Hepatocyte (in vitro differentiated cells): ENCODE measurements at regions not wholly inside any gene's neighbourhood (a gene's known extent, or its start where the extent isn't known, plus 50 kb on each side); places are given as distances from the start of the nearest gene placed in this dataset.

Experiments used
- DNase-seq: peaks from one replicate; pipeline ENCODE4 v3.0.0-alpha.2; 2016; ENCODE audit warnings: low spot score
- H2AFZ ChIP-seq: fragments of 200-600 bp; sonication (generic); 2 replicates; pipeline ENCODE4 v1.6.0; 2016; ENCODE audit warnings: antibody characterized with exemption, mild to moderate bottlenecking
- H3K27ac ChIP-seq: fragments of 200-600 bp; sonication (generic); 2 replicates; pipeline ENCODE4 v1.5.1; 2016; ENCODE audit warnings: mild to moderate bottlenecking
- H3K27me3 ChIP-seq: fragments of 200-600 bp; sonication (generic); 2 replicates; pipeline ENCODE4 v1.6.1; 2016
- H3K36me3 ChIP-seq: fragments of 200-600 bp; sonication (generic); replicated peaks from 2 replicates; pipeline ENCODE4 v1.5.1; 2016; ENCODE audit warnings: low read depth; ENCODE audit not compliant: insufficient read depth
- H3K4me1 ChIP-seq: fragments of 200-600 bp; sonication (generic); 2 replicates; pipeline ENCODE4 v1.5.1; 2016; ENCODE audit warnings: mild to moderate bottlenecking, moderate library complexity; ENCODE audit not compliant: insufficient read depth
- H3K4me2 ChIP-seq: fragments of 200-600 bp; sonication (generic); 2 replicates; pipeline ENCODE4 v1.6.0; 2016
- H3K4me3 ChIP-seq: fragments of 200-600 bp; sonication (generic); 2 replicates; pipeline ENCODE4 v1.5.1; 2016; ENCODE audit warnings: mild to moderate bottlenecking
- H3K79me2 ChIP-seq: fragments of 200-600 bp; sonication (generic); 2 replicates; pipeline ENCODE4 v1.6.0; 2017; ENCODE audit warnings: mild to moderate bottlenecking
- H3K9me2 ChIP-seq: fragments of 200-600 bp; sonication (generic); replicated peaks from 2 replicates; pipeline ENCODE4 v1.6.0; 2017; ENCODE audit warnings: mild to moderate bottlenecking; ENCODE audit not compliant: insufficient read depth
- H3K9me3 ChIP-seq: fragments of 200-600 bp; sonication (generic); 2 replicates; pipeline ENCODE4 v1.5.1; 2016; ENCODE audit warnings: low read depth, mild to moderate bottlenecking
- H4K20me1 ChIP-seq: fragments of 200-600 bp; sonication (generic); 2 replicates; pipeline ENCODE4 v1.6.0; 2016; ENCODE audit warnings: mild to moderate bottlenecking; ENCODE audit not compliant: insufficient read depth, poor library complexity, severe bottlenecking
- EZH2 ChIP-seq: fragments of 200-600 bp; sonication (generic); IDR thresholded peaks from 2 replicates; pipeline ENCODE4 v1.6.1; 2016; ENCODE audit warnings: antibody characterized with exemption, mild to moderate bottlenecking, borderline replicate concordance
- EZH2phosphoT487 ChIP-seq: fragments of 200-600 bp; sonication (generic); IDR thresholded peaks from one replicate; pipeline ENCODE4 v1.6.1; 2018; ENCODE audit warnings: antibody characterized with exemption, mild to moderate bottlenecking, low read depth, moderate library complexity; ENCODE audit not compliant: unreplicated experiment, severe bottlenecking
- WGBS: methylation state at CpG from one replicate; pipeline ENCODE4 v1.1.6; 2016; ENCODE audit warnings: low lambda C conversion rate; ENCODE audit errors: missing lambda C conversion rate; 5-methylcytosine and 5-hydroxymethylcytosine counted together
- TF ChIP-seq, protein P1 (sequence below): fragments of 200-600 bp; sonication (generic); IDR thresholded peaks from 2 replicates; pipeline ENCODE4 v1.5.1; 2016; ENCODE audit warnings: antibody characterized with exemption, mild to moderate bottlenecking; ENCODE audit not compliant: poor library complexity

DNA sequence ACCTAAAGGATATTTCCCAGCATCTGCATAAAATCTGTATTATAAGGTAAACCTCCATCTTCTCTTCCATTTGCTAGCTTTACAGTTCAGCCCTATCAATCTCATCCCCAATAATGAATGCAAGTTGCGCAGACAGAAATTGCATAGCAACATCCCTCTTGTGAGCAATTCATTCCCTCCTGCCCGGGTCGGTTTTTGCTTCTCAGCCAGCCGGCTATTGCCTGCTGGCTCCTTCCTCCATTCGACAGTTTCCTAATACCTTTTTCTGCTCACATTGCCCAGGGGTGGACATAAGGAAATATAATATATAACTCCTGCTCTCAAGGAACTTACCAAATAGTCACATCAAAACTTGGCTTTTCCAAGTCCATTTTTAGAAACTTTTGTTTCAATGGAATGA, 125.2 kb downstream of the FGF9 start:
- Histone ChIP-seq H4K20me1 (no peaks in the 10 kb centered on the region), H3K79me2 (no peaks in the 10 kb centered on the region), H3K4me2 (no peak overlapping the region), H3K27ac (no peak overlapping the region), H3K4me3 (no peak overlapping the region), H3K9me2 (no peaks in the 10 kb centered on the region), H3K27me3 (no peaks in the 10 kb centered on the region), H3K9me3 (no peaks in the 10 kb centered on the region), H3K4me1 (no peaks in the 10 kb centered on the region), H2AFZ (no peak overlapping the region), H3K36me3 (no peaks in the 10 kb centered on the region)
- TF ChIP-seq, protein P1, sequence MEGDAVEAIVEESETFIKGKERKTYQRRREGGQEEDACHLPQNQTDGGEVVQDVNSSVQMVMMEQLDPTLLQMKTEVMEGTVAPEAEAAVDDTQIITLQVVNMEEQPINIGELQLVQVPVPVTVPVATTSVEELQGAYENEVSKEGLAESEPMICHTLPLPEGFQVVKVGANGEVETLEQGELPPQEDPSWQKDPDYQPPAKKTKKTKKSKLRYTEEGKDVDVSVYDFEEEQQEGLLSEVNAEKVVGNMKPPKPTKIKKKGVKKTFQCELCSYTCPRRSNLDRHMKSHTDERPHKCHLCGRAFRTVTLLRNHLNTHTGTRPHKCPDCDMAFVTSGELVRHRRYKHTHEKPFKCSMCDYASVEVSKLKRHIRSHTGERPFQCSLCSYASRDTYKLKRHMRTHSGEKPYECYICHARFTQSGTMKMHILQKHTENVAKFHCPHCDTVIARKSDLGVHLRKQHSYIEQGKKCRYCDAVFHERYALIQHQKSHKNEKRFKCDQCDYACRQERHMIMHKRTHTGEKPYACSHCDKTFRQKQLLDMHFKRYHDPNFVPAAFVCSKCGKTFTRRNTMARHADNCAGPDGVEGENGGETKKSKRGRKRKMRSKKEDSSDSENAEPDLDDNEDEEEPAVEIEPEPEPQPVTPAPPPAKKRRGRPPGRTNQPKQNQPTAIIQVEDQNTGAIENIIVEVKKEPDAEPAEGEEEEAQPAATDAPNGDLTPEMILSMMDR = no peak
- TF ChIP-seq EZH2 = no peak
- TF ChIP-seq EZH2phosphoT487 = no peak
- DNase-seq = no peak
- WGBS = 88% methylated on average over 5 of the region's 5 CpGs

DNA sequence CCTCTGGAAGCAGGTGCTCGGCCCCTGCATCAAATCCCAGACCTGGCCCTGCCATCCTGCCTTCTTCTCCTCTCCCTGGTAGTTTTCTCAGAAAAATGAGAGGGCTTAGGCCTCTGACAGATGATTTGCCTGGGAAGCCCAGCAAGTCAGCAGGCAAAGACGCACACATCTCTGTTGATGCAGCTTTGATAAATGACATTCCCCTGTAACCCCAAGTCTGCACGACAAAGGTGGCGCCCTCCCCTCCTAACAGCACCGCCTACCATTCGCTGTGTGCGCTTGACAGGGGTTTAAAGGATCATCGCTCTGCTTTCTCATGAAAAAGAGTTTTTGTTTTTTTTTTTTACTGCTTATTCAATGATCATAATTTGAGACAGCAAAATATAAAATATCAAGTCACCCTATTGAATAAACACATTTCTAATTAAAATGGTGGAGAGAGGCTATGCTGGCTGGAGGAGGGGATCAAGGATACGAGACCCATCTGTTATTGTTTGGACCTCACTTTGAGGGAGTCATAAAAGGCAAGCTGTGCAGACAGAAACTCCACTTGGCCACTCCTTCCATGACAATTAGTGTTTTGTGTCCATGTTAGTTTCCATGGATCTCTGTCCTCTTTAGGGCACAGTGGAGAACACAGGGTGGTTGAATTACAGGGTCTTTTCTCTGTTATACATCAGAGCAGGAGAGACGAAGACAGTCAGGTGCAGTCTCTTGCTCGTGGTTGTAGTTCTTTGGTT, 126.1 kb downstream of the FGF9 start:
- WGBS = 89% methylated on average over 11 of the region's 11 CpGs
- no peak for DNase-seq
- Histone ChIP-seq H2AFZ (no peak overlapping the region), H3K4me3 (no peak overlapping the region), H3K9me3 (no peaks in the 10 kb centered on the region), H3K36me3 (no peaks in the 10 kb centered on the region), H4K20me1 (no peaks in the 10 kb centered on the region), H3K4me2 (no peak overlapping the region), H3K27ac (no peak overlapping the region), H3K79me2 (no peaks in the 10 kb centered on the region), H3K27me3 (no peaks in the 10 kb centered on the region), H3K9me2 (no peaks in the 10 kb centered on the region), H3K4me1 (no peaks in the 10 kb centered on the region)
- no peak for TF ChIP-seq EZH2
- TF ChIP-seq, protein P1 = no peak
- TF ChIP-seq EZH2phosphoT487 = no peak

DNA sequence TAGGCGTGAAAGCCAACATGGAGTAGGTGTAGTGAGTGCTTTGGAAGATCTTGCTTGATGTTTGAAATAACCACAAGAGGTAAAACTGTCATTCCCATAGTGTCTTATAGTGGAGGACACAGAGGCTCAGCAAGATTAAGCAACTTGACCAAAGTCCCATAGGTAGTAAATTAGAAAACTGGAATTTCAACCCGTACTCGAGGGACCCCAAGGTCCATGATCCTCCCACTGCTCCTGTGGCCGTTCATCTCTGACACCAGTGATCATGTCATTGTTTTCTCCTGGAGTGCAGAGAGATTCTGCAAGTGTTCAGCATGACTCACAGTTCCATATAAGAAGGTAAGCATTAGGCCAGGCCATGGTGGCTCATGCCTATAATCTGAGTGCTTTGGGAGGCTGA, 126.9 kb downstream of the FGF9 start:
- no peaks in the 10 kb centered on the region for H3K4me1 ChIP-seq
- H3K27me3 ChIP-seq = no peaks in the 10 kb centered on the region
- no peaks in the 10 kb centered on the region for H4K20me1 ChIP-seq
- H3K9me3 ChIP-seq = no peaks in the 10 kb centered on the region
- no peaks in the 10 kb centered on the region for H3K36me3 ChIP-seq
- H3K4me2 ChIP-seq = no peak overlapping the region
- no peaks in the 10 kb centered on the region for H3K9me2 ChIP-seq
- no peak overlapping the region for H3K27ac ChIP-seq
- H2AFZ ChIP-seq = no peak overlapping the region
- no peak overlapping the region for H3K4me3 ChIP-seq
- 77% methylated on average over 4 of the region's 4 CpGs for WGBS
- TF ChIP-seq EZH2phosphoT487 = no peak
- TF ChIP-seq, protein P1 = no peak
- no peak for TF ChIP-seq EZH2
- peak; percentile 48 for DNase-seq
- no peaks in the 10 kb centered on the region for H3K79me2 ChIP-seq
